ENCODE measurements at regions not wholly inside any gene's neighbourhood (a gene's known extent, or its start where the extent isn't known, plus 50 kb on each side); places are given as distances from the start of the nearest gene placed in this dataset.

DNA sequence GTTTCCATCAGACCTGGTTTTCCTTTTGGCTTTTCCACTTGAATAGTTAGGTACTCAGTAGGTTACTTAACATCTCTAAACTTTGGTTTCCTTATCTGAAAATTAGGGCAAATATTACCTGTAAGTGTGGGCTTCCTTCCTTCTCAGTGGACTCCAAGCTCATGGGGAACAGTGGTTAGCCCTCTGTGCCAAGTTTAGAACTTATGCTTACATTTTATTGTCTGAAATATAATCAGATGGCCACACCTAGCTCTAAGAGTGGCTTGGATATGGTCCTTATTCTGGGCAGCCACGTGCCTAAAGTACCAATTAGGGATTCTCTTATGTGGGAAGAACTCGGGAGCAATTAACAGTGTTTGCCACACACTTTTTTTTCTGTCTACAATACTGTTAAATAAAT is 133.9 kb downstream of the UCHL1 start:
- Mint-ChIP-seq H3K27me3 (ENCODE audit: insufficient read depth, unreplicated experiment) (no peaks in the 10 kb centered on the region), H3K4me1 (ENCODE audit: insufficient read depth, unreplicated experiment) (peaks cover 21% of the 10 kb centered on the region), H3K4me3 (ENCODE audit: unreplicated experiment) (no peak overlapping the region), H3K36me3 (ENCODE audit: insufficient read depth, unreplicated experiment) (no peaks in the 10 kb centered on the region), H3K27ac (ENCODE audit: low read depth, unreplicated experiment) (no peak overlapping the region), H3K9me3 (ENCODE audit: unreplicated experiment) (no peaks in the 10 kb centered on the region)
- CTCF ChIA-PET, result no interaction called here
- POLR2A ChIA-PET, result no interaction called here
- no peak for DNase-seq (ENCODE audit: unreplicated experiment)
- TF ChIP-seq CTCF (IDR thresholded peaks at IDR 0.05; ENCODE audit: unreplicated experiment), result no peak
- intact Hi-C loops (cut with micrococcal nuclease), result no loop called here
- no TSS peak for BruUV-seq (replicated peaks)

DNA sequence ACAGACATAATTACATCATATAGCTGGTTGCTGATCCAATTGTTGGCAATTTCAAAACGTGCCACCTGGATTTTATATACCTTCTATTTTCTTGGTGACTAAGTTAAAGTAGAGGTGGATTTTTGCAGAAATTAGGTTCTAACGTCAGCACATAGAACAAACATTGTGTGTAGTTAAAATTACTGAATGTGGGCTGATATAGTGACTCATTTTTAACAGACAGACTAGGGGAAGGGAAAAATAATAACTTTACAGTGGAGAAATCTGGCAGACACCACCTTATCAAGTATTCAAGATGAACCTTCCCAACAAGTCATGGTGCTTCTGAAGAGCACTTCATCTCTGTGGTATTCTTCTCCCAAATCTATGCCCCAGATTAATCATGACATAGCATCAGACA is 134.5 kb downstream of the UCHL1 start:
- Mint-ChIP-seq H3K36me3 (ENCODE audit: insufficient read depth, unreplicated experiment) (no peaks in the 10 kb centered on the region), H3K4me1 (ENCODE audit: insufficient read depth, unreplicated experiment) (peaks cover 25% of the 10 kb centered on the region), H3K9me3 (ENCODE audit: unreplicated experiment) (no peaks in the 10 kb centered on the region), H3K27me3 (ENCODE audit: insufficient read depth, unreplicated experiment) (no peaks in the 10 kb centered on the region), H3K27ac (ENCODE audit: low read depth, unreplicated experiment) (no peak overlapping the region), H3K4me3 (ENCODE audit: unreplicated experiment) (no peak overlapping the region)
- peak; percentile 20 for DNase-seq (ENCODE audit: unreplicated experiment)
- no TSS peak for BruUV-seq (replicated peaks)
- CTCF ChIA-PET, result interaction anchor here (0.7 to 1.1 kb wide), 2 partner anchors 183 to 269 kb away, joined by 3 to 4 read pairs; no protein-coding TSS in a partner anchor
- POLR2A ChIA-PET, result no interaction called here
- TF ChIP-seq CTCF (IDR thresholded peaks at IDR 0.05; ENCODE audit: unreplicated experiment), result no peak
- intact Hi-C loops (cut with micrococcal nuclease), result no loop called here

GRCh38 chr4:41394481-41394894 is 137.8 kb downstream of the UCHL1 start:
- peaks cover 32% of the 10 kb centered on the region for H3K4me1 Mint-ChIP-seq (ENCODE audit: insufficient read depth, unreplicated experiment)
- no TSS peak for BruUV-seq (replicated peaks)
- H3K27me3 Mint-ChIP-seq (ENCODE audit: insufficient read depth, unreplicated experiment), result no peaks in the 10 kb centered on the region
- peak; percentile 21 for DNase-seq (ENCODE audit: unreplicated experiment)
- peak overlapping the region; percentile 79 for H3K27ac Mint-ChIP-seq (ENCODE audit: low read depth, unreplicated experiment)
- H3K9me3 Mint-ChIP-seq (ENCODE audit: unreplicated experiment), result no peaks in the 10 kb centered on the region
- H3K4me3 Mint-ChIP-seq (ENCODE audit: unreplicated experiment), result peak overlapping the region; percentile 38
- no peak for TF ChIP-seq CTCF (IDR thresholded peaks at IDR 0.05; ENCODE audit: unreplicated experiment)
- intact Hi-C loops (cut with micrococcal nuclease), result no loop called here
- H3K36me3 Mint-ChIP-seq (ENCODE audit: insufficient read depth, unreplicated experiment), result no peaks in the 10 kb centered on the region
- CTCF ChIA-PET, result no interaction called here
- POLR2A ChIA-PET, result no interaction called here

DNA sequence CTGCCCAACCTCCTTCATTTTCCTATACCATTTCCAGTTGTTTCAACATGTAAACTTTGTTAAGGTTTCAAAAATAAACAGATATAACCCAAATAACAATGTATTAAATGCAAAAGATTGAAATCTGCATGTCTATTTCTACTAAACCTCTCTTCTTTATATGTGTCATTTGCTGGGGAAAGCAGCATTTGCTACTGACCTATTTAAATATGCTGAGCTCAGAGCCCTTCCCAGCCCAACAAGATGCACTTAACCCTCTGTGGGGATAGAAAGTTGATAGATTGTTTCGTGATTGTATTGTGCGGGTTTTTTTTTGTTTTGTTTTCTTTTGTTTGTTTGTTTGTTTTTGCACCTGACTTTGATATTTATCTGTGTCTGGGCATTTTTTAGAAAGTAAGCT is 139.5 kb downstream of the UCHL1 start:
- ChIA-PET CTCF (interaction anchor here (0.7 to 1.8 kb wide), 2 partner anchors 12 to 59 kb away, joined by 3 to 4 read pairs; no protein-coding TSS in a partner anchor), POLR2A (interaction anchor here (0.6 kb wide), 1 partner anchor 28 kb away, joined by 3 read pairs; no protein-coding TSS in a partner anchor)
- Mint-ChIP-seq H3K9me3 (ENCODE audit: unreplicated experiment) (no peaks in the 10 kb centered on the region), H3K4me3 (ENCODE audit: unreplicated experiment) (no peak overlapping the region), H3K36me3 (ENCODE audit: insufficient read depth, unreplicated experiment) (no peaks in the 10 kb centered on the region), H3K27me3 (ENCODE audit: insufficient read depth, unreplicated experiment) (no peaks in the 10 kb centered on the region), H3K27ac (ENCODE audit: low read depth, unreplicated experiment) (no peak overlapping the region), H3K4me1 (ENCODE audit: insufficient read depth, unreplicated experiment) (peaks cover 26% of the 10 kb centered on the region)
- intact Hi-C loops (cut with micrococcal nuclease), result no loop called here
- no TSS peak for BruUV-seq (replicated peaks)
- no peak for TF ChIP-seq CTCF (IDR thresholded peaks at IDR 0.05; ENCODE audit: unreplicated experiment)
- no peak for DNase-seq (ENCODE audit: unreplicated experiment)

All from MCF 10A (cell line).